Body of pancreas (tissue), 4 donors: ENCODE measurements at regions not wholly inside any gene's neighbourhood (a gene's known extent, or its start where the extent isn't known, plus 50 kb on each side); places are given as distances from the start of the nearest gene placed in this dataset.

Experiments used
- ATAC-seq: fragments of 150-250 bp; one replicate; pipeline ENCODE4 v1.9.1; 2016
- DNase-seq, 4 donors: peaks; one replicate each; pipeline ENCODE4 v3.0.0-alpha.2; 2019
- H3K27ac ChIP-seq, 4 donors: fragments of 200-600 bp; sonication (generic); 1 replicate in 3 of 4; 2 replicates in 1 of 4; pipeline versions ENCODE4 v1.5.1 to v1.6.1; 2016 to 2019; ENCODE audit warnings: mild to moderate bottlenecking in 1 of 4, mixed read lengths in 1 of 4, moderate library complexity in 1 of 4
- H3K27me3 ChIP-seq, 2 donors: fragments of 200-600 bp; sonication (generic); one replicate each; pipeline ENCODE4 v1.6.0; 2016; ENCODE audit warnings: mild to moderate bottlenecking in 1 of 2
- H3K36me3 ChIP-seq, 2 donors: fragments of 200-600 bp; sonication (generic); replicated peaks in 1 of 2; 2 replicates each; pipeline ENCODE4 v1.5.1; 2016; ENCODE audit warnings: low read depth in 2 of 2; ENCODE audit not compliant: insufficient read depth in 1 of 2
- H3K4me1 ChIP-seq: fragments of 200-600 bp; sonication (generic); one replicate; pipeline ENCODE4 v1.6.0; 2016
- H3K4me3 ChIP-seq, 2 donors: fragments of 200-600 bp; sonication (generic); 1 replicate in 1 of 2; 2 replicates in 1 of 2; pipeline ENCODE4 v1.5.1; 2016 to 2019
- H3K9me3 ChIP-seq, 3 donors: fragments of 200-600 bp; sonication (generic); 1 replicate in 2 of 3; 2 replicates in 1 of 3; pipeline ENCODE4 v1.5.1; 2016
- CTCF ChIP-seq, 7 experiments: fragments of 450-650 bp in 4 of 7; fragments of 200-600 bp in 3 of 7; sonication (generic) in 3 of 7; IDR thresholded peaks; one replicate each; pipeline ENCODE4 v1.5.1; 2016 to 2019; ENCODE audit warnings: antibody characterized with exemption in 7 of 7
- POLR2A ChIP-seq, 3 donors: fragments of 450-650 bp; IDR thresholded peaks; one replicate each; pipeline ENCODE4 v1.6.1; 2016; ENCODE audit warnings: antibody characterized with exemption in 3 of 3, mild to moderate bottlenecking in 2 of 3
- WGBS, 2 donors: methylation state at CpG; one replicate each; pipeline ENCODE4 v1.1.5; 2017; 5-methylcytosine and 5-hydroxymethylcytosine counted together
- intact Hi-C: fragments of 100-400 bp; cut with DNase I; formaldehyde crosslinking; loops from one replicate; pipeline ENCODE4 v1.15.1; 2023

- DNase-seq (no peak), ATAC-seq (no peak)
- H3K36me3 ChIP-seq = no peaks in the 10 kb centered on the region
- no peak overlapping the region for H3K27ac ChIP-seq
- TF ChIP-seq CTCF (IDR thresholded peaks at IDR 0.05) = no peak
- intact Hi-C loops = no loop called here
- H3K27me3 ChIP-seq = no peaks in the 10 kb centered on the region
- no peaks in the 10 kb centered on the region for H3K4me1 ChIP-seq
- no peak overlapping the region for H3K4me3 ChIP-seq
- H3K9me3 ChIP-seq = no peaks in the 10 kb centered on the region
These were observed 155.2 kb upstream of the ZC3H12C start for GRCh38 chr11:109937968-109938367.

GRCh38 chr11:109939166-109939810, 153.9 kb upstream of the ZC3H12C start:
- TF ChIP-seq POLR2A (IDR thresholded peaks at IDR 0.05) = no peak
- peak; percentile 27 to 77 (median 57) for TF ChIP-seq CTCF (IDR thresholded peaks at IDR 0.05)
- Histone ChIP-seq H3K9me3 (no peaks in the 10 kb centered on the region), H3K4me3 (no peak overlapping the region), H3K4me1 (no peaks in the 10 kb centered on the region), H3K36me3 (no peaks in the 10 kb centered on the region), H3K27ac (no peak overlapping the region), H3K27me3 (no peaks in the 10 kb centered on the region)
- intact Hi-C loops = no loop called here
- ATAC-seq = peak; percentile 72
- peak; percentile 34 to 76 (median 60) for DNase-seq
- 0% methylated on average over 1 of the region's 1 CpG for WGBS, 2 donors

- no peak for DNase-seq
- H3K36me3 ChIP-seq = no peaks in the 10 kb centered on the region
- intact Hi-C loops = no loop called here
- ATAC-seq = no peak
- no peaks in the 10 kb centered on the region for H3K27me3 ChIP-seq
- H3K9me3 ChIP-seq = no peaks in the 10 kb centered on the region
- no peak for TF ChIP-seq CTCF (IDR thresholded peaks at IDR 0.05)
- TF ChIP-seq POLR2A (IDR thresholded peaks at IDR 0.05) = no peak
- H3K4me3 ChIP-seq = no peak overlapping the region
- no peaks in the 10 kb centered on the region for H3K4me1 ChIP-seq
- H3K27ac ChIP-seq = no peak overlapping the region
- 52% methylated on average over 8 of the region's 8 CpGs for WGBS, 2 donors
These were observed 152.4 kb upstream of the ZC3H12C start for GRCh38 chr11:109940816-109941215.

- 27 to 34% methylated on average over 6 of the region's 6 CpGs for WGBS, 2 donors
- no peak overlapping the region for H3K4me3 ChIP-seq
- no peaks in the 10 kb centered on the region for H3K27me3 ChIP-seq
- no peak for TF ChIP-seq POLR2A (IDR thresholded peaks at IDR 0.05)
- no peak for TF ChIP-seq CTCF (IDR thresholded peaks at IDR 0.05)
- H3K9me3 ChIP-seq = no peaks in the 10 kb centered on the region
- intact Hi-C loops = no loop called here
- H3K36me3 ChIP-seq = no peaks in the 10 kb centered on the region
- peak overlapping the region in 1 of 4 donors; percentile 72 for H3K27ac ChIP-seq
- ATAC-seq (peak; percentile 36), DNase-seq (no peak)
- peaks cover 5% of the 10 kb centered on the region for H3K4me1 ChIP-seq
These were observed 147.4 kb upstream of the ZC3H12C start for GRCh38 chr11:109945626-109946321.
